Memory B cell (primary cell): ENCODE measurements at regions not wholly inside any gene's neighbourhood (a gene's known extent, or its start where the extent isn't known, plus 50 kb on each side); places are given as distances from the start of the nearest gene placed in this dataset.
"Not testable (repeated sequence)": the region's sequence is repeated elsewhere in the genome, so short reads cannot be mapped to it uniquely, and the experiment has no call there.

Source experiments
- ATAC-seq: fragments of 150-1000 bp; cut with Tn5 transposase; 2 replicates; pipeline ENCODE4 v1.10.0; 2021; ENCODE audit warnings: low read depth, mild to moderate bottlenecking, moderate library complexity
- DNase-seq, 2 donors: peaks; one replicate each; pipeline ENCODE4 v3.0.0; 2022; ENCODE audit warnings: low spot score in 2 of 2
- H3K27ac Mint-ChIP-seq: one replicate; pipeline ENCODE4 v1.8.0; 2022; ENCODE audit warnings: mild to moderate bottlenecking, moderate library complexity, mixed read lengths
- H3K27me3 Mint-ChIP-seq: one replicate; pipeline ENCODE4 v1.8.0; 2022; ENCODE audit warnings: mixed read lengths
- H3K36me3 Mint-ChIP-seq: one replicate; pipeline ENCODE4 v1.8.0; 2022; ENCODE audit warnings: mild to moderate bottlenecking, mixed read lengths
- H3K4me1 Mint-ChIP-seq: one replicate; pipeline ENCODE4 v1.8.0; 2022; ENCODE audit warnings: mixed read lengths
- H3K4me3 Mint-ChIP-seq: one replicate; pipeline ENCODE4 v1.8.0; 2022; ENCODE audit warnings: mild to moderate bottlenecking, moderate library complexity, mixed read lengths
- H3K9me3 Mint-ChIP-seq: one replicate; pipeline ENCODE4 v1.8.0; 2022; ENCODE audit warnings: mixed read lengths

DNA sequence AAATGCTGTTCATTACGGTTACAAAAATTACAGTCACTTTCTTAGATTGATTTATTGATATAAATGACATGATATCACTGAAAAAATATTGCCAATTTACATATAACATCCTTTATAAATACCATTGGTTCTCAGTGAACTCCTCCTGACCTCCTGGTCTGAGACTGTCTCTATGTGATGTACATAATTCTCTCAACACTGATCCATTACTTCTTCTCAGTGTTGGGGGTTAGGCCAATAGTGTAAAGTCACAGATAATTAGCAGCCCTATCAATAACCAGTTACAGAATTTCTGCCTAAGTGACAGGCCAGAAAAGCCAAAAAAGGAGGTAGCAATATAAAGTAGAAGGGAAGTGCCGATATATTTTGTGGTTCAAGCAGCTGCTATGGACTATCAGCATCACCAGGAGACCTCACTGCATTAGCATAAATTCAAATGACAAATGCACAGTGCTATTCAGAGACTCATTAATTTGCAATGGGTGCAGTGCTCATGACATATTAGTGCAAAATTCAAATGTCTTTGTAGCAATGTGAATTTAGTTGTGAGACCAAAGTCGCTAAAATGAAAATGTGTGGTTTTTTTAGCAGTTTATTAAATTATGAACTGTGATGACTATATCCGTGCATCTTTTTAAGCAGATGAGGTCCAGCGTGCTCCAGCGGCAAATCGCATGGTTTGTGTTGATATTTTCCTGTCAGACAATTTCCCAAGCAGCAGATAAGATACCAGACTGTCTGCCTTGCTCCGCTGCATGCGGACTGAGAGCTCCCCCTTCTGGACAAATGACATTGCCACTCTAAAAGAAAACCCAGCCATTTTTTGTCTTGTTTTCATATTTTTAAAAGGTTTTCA is 144.6 kb downstream of the CETN3 start:
- peak; percentile 57 to 58 for DNase-seq
- peaks cover 3% of the 10 kb centered on the region for H3K27me3 Mint-ChIP-seq
- no peaks in the 10 kb centered on the region for H3K9me3 Mint-ChIP-seq
- H3K27ac Mint-ChIP-seq: no peak overlapping the region
- peak; percentile 63 for ATAC-seq
- no peaks in the 10 kb centered on the region for H3K4me1 Mint-ChIP-seq
- no peaks in the 10 kb centered on the region for H3K36me3 Mint-ChIP-seq
- peak overlapping the region; percentile 27 for H3K4me3 Mint-ChIP-seq

GRCh38 chr5:90263102-90263820 is 146.3 kb downstream of the CETN3 start:
- DNase-seq (no peak), ATAC-seq (no peak)
- no peak overlapping the region for H3K27ac Mint-ChIP-seq
- no peaks in the 10 kb centered on the region for H3K9me3 Mint-ChIP-seq
- H3K27me3 Mint-ChIP-seq: peaks cover 3% of the 10 kb centered on the region
- H3K36me3 Mint-ChIP-seq: no peaks in the 10 kb centered on the region
- no peak overlapping the region for H3K4me3 Mint-ChIP-seq
- H3K4me1 Mint-ChIP-seq: no peaks in the 10 kb centered on the region

DNA sequence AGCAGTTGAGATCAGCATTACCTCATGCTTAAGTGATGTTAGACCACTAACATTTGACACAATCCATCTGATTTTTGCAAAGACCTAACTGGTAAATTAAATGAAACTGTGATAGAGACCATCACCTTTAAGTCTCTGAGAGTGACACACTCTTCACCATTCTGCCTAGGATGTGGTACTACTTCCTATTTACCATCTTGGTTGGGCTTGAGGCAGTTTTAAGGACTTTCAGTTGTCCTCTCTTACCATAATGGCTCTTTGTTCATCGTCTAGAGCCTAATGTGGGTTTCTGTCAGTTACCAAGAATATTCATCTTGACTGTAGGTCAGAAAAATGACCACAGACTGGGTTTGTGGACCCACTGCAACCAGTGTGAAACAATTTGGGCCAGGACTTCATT is 158.1 kb downstream of the CETN3 start:
- DNase-seq (no peak), ATAC-seq (no peak)
- Mint-ChIP-seq H3K4me3 (no peak overlapping the region), H3K27me3 (no peaks in the 10 kb centered on the region), H3K4me1 (no peaks in the 10 kb centered on the region), H3K9me3 (no peaks in the 10 kb centered on the region), H3K36me3 (no peaks in the 10 kb centered on the region), H3K27ac (no peak overlapping the region)

DNA sequence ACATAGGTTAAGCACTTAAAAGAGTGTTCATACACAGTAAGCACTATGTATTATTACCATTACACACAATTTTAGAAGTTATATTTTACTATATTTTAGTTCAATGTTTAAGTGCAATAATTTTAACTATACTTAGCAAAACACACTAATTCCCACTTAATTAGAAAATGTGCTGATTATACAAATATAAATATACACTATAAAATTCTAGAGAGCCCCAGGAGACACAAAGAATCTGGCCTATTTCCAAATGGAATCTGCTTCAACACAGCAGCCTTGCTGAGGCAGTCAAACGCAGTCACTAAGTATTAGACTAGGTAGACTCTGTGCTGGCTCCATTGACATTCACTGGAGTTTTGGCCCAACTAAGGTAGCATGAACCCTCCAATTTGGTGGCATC is 160.9 kb downstream of the CETN3 start:
- Mint-ChIP-seq H3K4me3 (no peak overlapping the region), H3K4me1 (no peaks in the 10 kb centered on the region), H3K9me3 (no peaks in the 10 kb centered on the region), H3K36me3 (no peaks in the 10 kb centered on the region), H3K27ac (no peak overlapping the region), H3K27me3 (no peaks in the 10 kb centered on the region)
- ATAC-seq (no peak), DNase-seq (no peak)

- not testable (repeated sequence) for H3K27ac Mint-ChIP-seq, H3K36me3 Mint-ChIP-seq, H3K9me3 Mint-ChIP-seq, H3K4me1 Mint-ChIP-seq, ATAC-seq, DNase-seq, H3K27me3 Mint-ChIP-seq, H3K4me3 Mint-ChIP-seq
Measured at GRCh38 chr5:90243848-90244247, 165.7 kb downstream of the CETN3 start.

GRCh38 chr5:90233476-90233875 is 176.1 kb downstream of the CETN3 start:
- H3K4me3 Mint-ChIP-seq: no peak overlapping the region
- no peaks in the 10 kb centered on the region for H3K4me1 Mint-ChIP-seq
- H3K27me3 Mint-ChIP-seq: peaks cover 5% of the 10 kb centered on the region
- ATAC-seq (no peak), DNase-seq (no peak)
- no peaks in the 10 kb centered on the region for H3K36me3 Mint-ChIP-seq
- no peak overlapping the region for H3K27ac Mint-ChIP-seq
- no peaks in the 10 kb centered on the region for H3K9me3 Mint-ChIP-seq

- Mint-ChIP-seq H3K4me1 (no peaks in the 10 kb centered on the region), H3K4me3 (no peak overlapping the region), H3K27me3 (peaks cover 5% of the 10 kb centered on the region), H3K9me3 (no peaks in the 10 kb centered on the region), H3K27ac (no peak overlapping the region), H3K36me3 (no peaks in the 10 kb centered on the region)
- no peak for DNase-seq
- ATAC-seq: no peak
Measured at GRCh38 chr5:90231688-90232087, 177.9 kb downstream of the CETN3 start.

DNA sequence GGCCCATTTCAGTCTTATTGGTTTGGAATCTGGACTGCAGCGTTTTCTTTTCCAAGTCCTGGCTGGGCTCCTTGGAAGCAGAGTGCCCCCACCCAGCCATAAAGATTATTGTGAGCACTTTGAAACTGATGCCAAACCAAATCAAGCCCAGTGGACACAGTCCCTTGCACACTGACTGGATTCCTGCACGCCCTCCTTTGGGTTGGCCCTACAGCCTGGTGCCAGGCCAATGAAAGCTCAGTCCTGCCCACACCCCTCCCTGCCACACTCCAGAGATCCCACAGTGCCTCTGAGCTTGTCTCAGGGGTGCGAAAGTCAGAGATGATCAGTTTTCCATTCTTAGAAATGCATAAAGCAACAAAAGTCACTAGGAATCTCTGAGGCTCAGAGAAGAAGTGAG is 181.9 kb downstream of the CETN3 start:
- ATAC-seq: no peak
- H3K27ac Mint-ChIP-seq: no peak overlapping the region
- H3K36me3 Mint-ChIP-seq: no peaks in the 10 kb centered on the region
- H3K9me3 Mint-ChIP-seq: no peaks in the 10 kb centered on the region
- no peaks in the 10 kb centered on the region for H3K4me1 Mint-ChIP-seq
- H3K27me3 Mint-ChIP-seq: peaks cover 2% of the 10 kb centered on the region
- no peak for DNase-seq
- H3K4me3 Mint-ChIP-seq: no peak overlapping the region

DNA sequence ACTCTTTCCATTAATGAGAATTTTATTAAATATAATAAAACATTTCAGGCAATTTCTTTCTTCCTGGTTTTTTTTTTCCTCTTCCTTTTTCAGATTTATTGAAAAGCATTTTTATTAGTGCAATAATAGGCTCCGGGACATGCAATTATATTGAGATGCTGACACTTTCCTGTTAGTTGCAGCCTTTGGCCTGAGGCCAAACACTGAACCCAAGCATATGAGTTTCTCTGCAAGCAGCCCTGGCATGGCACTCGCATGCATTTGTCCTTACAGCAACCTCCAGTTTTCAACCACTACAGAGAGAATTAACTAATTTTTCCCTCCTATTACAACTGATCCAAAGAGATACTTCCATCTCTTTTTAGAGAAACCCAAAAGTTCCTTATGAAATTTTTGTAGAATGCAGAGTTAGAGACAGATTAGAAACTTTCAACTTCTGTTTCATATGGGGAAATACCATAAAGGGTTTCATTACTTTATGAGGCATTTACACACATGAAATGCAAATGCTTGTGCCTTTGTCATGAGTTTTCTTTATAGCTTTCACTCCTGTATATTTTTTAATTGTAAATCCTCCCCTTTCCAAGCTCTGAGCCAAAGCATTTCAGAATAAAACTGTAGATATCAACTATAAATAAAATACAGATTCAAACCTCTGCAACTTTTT is 183.0 kb downstream of the CETN3 start:
- H3K4me3 Mint-ChIP-seq: no peak overlapping the region
- no peak overlapping the region for H3K27ac Mint-ChIP-seq
- no peaks in the 10 kb centered on the region for H3K9me3 Mint-ChIP-seq
- H3K4me1 Mint-ChIP-seq: no peaks in the 10 kb centered on the region
- H3K27me3 Mint-ChIP-seq: no peaks in the 10 kb centered on the region
- DNase-seq (no peak), ATAC-seq (no peak)
- no peaks in the 10 kb centered on the region for H3K36me3 Mint-ChIP-seq

GRCh38 chr5:90224342-90224741 is 185.2 kb downstream of the CETN3 start:
- H3K27me3 Mint-ChIP-seq: no peaks in the 10 kb centered on the region
- no peak for DNase-seq
- H3K4me1 Mint-ChIP-seq: no peaks in the 10 kb centered on the region
- no peak for ATAC-seq
- no peak overlapping the region for H3K27ac Mint-ChIP-seq
- no peak overlapping the region for H3K4me3 Mint-ChIP-seq
- no peaks in the 10 kb centered on the region for H3K36me3 Mint-ChIP-seq
- H3K9me3 Mint-ChIP-seq: no peaks in the 10 kb centered on the region

- H3K36me3 Mint-ChIP-seq: no peaks in the 10 kb centered on the region
- H3K4me3 Mint-ChIP-seq: no peak overlapping the region
- no peak for ATAC-seq
- no peaks in the 10 kb centered on the region for H3K27me3 Mint-ChIP-seq
- no peak for DNase-seq
- H3K27ac Mint-ChIP-seq: no peak overlapping the region
- H3K9me3 Mint-ChIP-seq: no peaks in the 10 kb centered on the region
- no peaks in the 10 kb centered on the region for H3K4me1 Mint-ChIP-seq
Measured at GRCh38 chr5:90223756-90224155, 185.8 kb downstream of the CETN3 start.

- no peaks in the 10 kb centered on the region for H3K27me3 Mint-ChIP-seq
- DNase-seq (no peak), ATAC-seq (no peak)
- H3K9me3 Mint-ChIP-seq: no peaks in the 10 kb centered on the region
- no peaks in the 10 kb centered on the region for H3K36me3 Mint-ChIP-seq
- no peak overlapping the region for H3K27ac Mint-ChIP-seq
- no peaks in the 10 kb centered on the region for H3K4me1 Mint-ChIP-seq
- H3K4me3 Mint-ChIP-seq: no peak overlapping the region
Measured at GRCh38 chr5:90221951-90222350, 187.6 kb downstream of the CETN3 start.

- ATAC-seq (no peak), DNase-seq (no peak)
- H3K27me3 Mint-ChIP-seq: no peaks in the 10 kb centered on the region
- H3K27ac Mint-ChIP-seq: no peak overlapping the region
- H3K4me1 Mint-ChIP-seq: no peaks in the 10 kb centered on the region
- H3K4me3 Mint-ChIP-seq: no peak overlapping the region
- H3K9me3 Mint-ChIP-seq: no peaks in the 10 kb centered on the region
- no peaks in the 10 kb centered on the region for H3K36me3 Mint-ChIP-seq
Measured at GRCh38 chr5:90220554-90220953, 189.0 kb downstream of the CETN3 start.

- Mint-ChIP-seq H3K36me3 (no peaks in the 10 kb centered on the region), H3K4me1 (no peaks in the 10 kb centered on the region), H3K4me3 (no peak overlapping the region), H3K27me3 (no peaks in the 10 kb centered on the region), H3K9me3 (no peaks in the 10 kb centered on the region), H3K27ac (no peak overlapping the region)
- ATAC-seq (no peak), DNase-seq (no peak)
Measured at GRCh38 chr5:90214991-90215390, 194.6 kb downstream of the CETN3 start.
